HG02973 (cell line): ENCODE measurements at regions not wholly inside any gene's neighbourhood (a gene's known extent, or its start where the extent isn't known, plus 50 kb on each side); places are given as distances from the start of the nearest gene placed in this dataset.
"Not testable (repeated sequence)": the region's sequence is repeated elsewhere in the genome, so short reads cannot be mapped to it uniquely, and the experiment has no call there.

Experiments used
- ATAC-seq: cut with Tn5 transposase; IDR thresholded peaks from one replicate; pipeline ENCODE4 v1.9.1; 2021; ENCODE audit warnings: moderate library complexity; ENCODE audit not compliant: unreplicated experiment

DNA sequence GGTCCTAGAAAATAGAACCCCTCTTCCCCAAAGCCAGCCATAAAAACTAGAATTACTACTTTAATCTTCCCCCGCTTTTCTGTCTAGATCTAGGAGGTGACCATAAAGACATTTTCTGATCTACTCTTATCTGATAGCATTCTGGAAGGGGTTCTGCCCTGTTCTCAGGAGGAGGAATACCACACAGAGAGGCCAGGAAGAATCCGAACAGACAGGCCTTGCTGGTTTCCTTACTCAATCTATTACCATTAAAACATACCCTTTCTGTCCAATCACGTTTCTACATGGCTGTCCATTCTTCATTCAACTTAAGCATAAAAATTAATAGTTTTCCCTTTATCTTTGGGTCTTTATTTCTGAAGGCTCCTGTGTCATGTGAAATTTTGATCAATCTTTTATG, 198.7 kb downstream of the GPAT3 start:
- no peak for ATAC-seq

DNA sequence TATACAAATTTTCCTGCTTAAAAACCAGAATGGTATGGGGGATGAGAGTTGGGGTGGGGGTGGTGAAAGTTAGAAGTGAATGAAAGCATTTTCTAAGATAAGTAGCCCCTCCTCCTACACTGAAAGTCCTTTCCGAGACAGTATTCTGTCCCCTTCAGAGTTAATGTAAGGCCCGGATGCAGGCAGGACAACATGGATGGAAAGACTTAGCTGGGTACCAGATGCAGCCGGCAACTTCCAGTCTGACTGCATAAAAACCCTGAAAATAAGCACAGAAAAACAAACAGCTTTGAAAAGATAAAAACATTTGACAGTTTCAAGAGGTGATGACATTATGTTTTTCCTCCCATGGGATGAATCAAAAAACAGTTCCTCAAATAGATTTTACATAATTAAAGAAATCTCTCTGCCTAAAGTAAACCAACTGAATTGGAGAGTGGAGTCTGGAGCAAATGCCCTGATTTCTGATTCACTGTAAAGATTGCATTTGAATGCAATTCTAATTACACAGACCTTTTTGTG, 196.3 kb downstream of the GPAT3 start:
- ATAC-seq: no peak

DNA sequence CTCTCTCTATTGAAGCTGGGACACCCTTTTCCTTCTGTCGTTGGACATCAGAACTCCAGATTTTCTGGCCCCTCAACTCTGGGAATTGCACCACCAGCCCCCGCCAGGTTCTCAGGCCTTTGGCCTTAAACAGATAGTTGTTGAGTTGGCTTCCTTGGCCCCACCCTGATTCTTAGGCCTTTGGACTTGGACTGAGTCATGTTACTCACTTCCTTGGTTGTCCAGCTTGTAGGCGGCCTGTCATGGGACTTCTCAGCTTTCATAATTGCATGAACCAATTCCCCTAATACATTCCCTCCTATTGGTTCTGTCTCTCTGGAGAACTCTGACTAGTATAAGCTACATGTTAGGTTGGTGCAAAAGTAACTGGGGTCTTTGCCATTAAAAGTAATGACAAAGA, 195.7 kb downstream of the GPAT3 start:
- ATAC-seq: no peak

- ATAC-seq: not testable (repeated sequence)
Measured at GRCh38 chr4:83730958-83731357, 195.1 kb downstream of the GPAT3 start.

DNA sequence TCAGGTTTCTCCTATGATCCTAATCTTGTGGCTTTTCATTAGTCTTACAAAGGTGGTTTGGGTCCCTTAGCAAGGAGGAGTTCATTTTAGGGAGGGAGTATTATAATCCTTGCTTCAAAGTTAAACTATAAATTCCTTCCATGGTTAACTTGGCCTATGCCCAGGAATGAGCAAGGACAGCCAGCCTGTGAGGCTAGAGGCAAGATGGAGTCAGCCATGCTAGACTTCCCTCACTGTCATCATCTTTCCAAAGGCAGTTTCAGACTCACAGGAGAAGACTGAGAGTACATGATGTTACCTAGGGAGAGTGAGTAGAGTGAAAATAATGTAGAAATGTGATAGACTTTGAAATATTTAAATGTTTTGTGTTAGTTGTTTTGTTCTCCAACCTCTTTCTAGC, 192.3 kb downstream of the GPAT3 start:
- ATAC-seq: no peak

GRCh38 chr4:83725336-83726085, 189.6 kb downstream of the GPAT3 start:
- no peak for ATAC-seq

DNA sequence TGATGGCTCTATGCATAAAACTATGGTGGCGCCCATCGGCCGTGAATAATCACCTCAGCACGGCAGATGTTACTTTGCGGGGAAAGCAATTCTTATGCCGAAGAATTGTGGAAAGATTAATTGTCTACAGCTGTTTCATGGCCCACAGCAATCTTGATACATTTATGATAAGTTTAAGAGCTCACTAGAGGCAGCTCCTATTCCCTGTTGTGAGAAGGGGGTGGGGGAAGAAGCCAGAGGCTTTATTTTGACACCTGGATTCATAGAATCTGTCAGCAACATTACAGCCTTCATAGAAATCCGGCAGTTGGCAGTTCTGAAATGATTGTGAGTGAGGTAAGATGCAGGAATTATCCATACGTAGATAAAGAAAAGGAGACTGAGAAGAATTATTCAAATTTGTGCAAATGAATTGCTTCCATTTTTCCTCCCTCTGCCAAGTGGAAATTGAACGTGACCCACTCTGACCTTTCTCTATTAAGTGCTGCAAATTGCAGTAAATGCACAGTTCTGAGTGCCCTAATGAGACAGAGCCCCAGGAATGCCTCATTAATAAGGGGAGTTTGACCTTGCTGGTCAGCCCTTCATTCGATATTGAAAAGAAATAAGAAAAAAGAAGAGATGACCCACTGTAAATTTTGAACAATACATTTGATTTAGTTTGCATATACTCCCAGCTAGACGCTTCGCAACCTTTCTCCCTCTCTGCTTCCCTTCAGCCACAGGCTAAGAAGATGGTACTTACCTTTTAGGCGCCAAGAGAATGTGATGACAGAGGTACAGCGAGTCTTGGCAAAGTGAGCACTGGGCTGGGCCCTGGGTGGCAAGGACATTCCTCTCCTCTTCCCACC, 188.8 kb downstream of the GPAT3 start:
- no peak for ATAC-seq

- ATAC-seq: no peak
Measured at GRCh38 chr4:83723609-83724008, 187.7 kb downstream of the GPAT3 start.

- no peak for ATAC-seq
Measured at GRCh38 chr4:83722730-83723269, 186.9 kb downstream of the GPAT3 start.

DNA sequence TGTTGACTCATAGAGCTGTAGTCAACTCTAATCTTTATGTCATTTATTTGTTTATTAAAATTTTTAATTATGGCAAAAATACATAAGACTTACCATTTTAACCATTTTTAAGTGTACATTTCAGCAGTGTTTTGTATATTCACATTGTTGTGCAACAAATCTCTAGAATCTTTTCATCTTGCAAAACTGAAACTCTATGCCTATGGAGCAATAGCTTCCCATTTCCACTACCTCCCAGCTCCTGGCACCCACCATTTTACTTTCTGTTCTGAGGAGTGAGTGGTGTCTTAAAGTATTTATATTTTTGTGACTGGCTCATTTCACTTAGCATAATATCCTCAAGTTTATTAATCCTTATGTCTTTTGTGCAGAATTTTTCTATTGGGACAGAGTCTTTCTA, 181.0 kb downstream of the GPAT3 start:
- ATAC-seq: no peak

DNA sequence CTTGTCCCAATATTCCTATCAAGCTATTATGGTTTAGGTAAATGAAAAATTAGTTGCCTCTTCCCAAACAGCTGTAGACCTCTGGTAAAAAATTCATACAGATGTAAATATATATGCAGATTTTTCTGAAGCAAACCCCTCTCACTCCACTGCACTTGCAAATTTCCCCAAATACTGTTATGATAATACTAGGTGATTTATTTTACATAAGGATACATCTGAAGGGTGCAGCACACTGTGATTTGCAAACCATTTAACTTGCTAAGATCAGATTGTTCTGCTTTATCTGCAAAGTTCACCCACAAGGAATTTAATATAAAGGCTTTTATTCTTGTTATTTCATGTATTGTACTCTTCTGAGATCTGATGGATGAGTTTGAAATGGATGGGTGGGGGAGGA, 177.0 kb downstream of the GPAT3 start:
- ATAC-seq: no peak

DNA sequence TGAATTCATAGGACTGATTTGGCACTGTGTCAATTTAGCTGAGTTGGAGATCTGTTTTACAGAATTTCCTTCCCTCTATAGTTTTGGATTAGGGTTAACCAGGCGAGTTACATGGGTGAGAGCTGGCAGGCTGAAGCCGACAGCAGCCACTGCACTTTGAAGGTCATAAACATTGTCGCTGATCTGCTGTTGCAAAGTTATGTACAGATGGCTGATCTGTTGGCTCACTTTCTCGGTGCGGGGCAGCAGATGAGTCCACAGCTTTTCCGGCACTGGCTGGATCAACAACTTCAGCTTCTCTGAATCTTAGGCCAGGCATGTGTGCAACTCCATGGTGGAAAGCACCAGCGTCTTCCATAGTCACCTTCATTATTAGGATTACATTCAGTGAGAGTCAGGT, 173.7 kb downstream of the GPAT3 start:
- ATAC-seq: no peak

DNA sequence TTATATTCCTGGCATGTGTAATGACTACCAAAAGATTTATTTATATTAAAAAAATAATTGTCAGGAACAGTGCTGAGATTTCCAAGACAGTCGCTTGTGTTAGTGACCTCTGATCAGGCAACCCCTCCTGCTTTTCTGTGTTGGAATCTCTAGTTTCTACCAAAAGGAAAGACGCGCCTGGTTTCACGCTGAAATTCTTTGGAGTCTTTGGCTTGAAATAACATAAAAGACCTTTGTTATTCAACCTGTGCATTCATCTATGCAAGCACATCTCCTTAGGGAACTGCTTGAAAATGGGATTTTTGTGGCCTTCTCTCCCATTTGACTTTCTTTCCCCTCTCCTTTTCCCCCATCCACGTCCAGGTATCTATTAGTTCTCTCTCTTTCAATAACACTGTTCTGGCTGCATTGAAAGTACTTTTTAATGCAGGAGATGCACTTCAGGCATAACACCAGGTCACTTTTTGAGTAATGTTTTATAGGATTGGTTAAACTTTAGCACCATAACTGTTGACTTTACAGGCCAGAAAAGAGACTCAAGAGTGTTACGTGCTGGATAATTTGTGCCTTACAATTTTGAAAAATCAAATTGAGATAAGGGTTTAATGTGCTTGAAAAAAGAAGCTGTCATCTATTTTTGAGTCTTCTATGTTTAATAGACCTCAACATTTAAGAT, 172.7 kb downstream of the GPAT3 start:
- no peak for ATAC-seq

- ATAC-seq: no peak
Measured at GRCh38 chr4:83704786-83705185, 168.9 kb downstream of the GPAT3 start.

- ATAC-seq: no peak
Measured at GRCh38 chr4:83703752-83704151, 167.8 kb downstream of the GPAT3 start.

- no peak for ATAC-seq
Measured at GRCh38 chr4:83701041-83701440, 165.1 kb downstream of the GPAT3 start.

DNA sequence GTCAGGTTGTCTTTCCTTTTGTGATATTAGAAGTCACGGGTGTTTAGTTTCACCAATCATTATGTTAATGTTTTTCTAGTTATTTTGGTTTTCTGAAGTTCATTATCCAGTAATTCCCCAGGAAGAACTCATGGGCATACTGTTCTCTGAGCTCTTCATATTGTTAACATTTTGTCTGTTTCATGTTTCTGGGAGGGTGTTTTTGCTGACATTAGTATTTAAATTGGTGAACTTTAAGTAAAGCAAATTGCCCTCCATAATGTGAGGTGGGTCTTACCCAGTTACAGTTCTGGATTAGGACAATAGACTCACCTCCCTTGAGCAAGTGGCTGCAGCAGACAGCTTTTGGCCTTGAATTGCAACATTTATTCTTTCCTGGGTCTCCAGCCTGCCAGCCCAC, 163.4 kb downstream of the GPAT3 start:
- no peak for ATAC-seq

DNA sequence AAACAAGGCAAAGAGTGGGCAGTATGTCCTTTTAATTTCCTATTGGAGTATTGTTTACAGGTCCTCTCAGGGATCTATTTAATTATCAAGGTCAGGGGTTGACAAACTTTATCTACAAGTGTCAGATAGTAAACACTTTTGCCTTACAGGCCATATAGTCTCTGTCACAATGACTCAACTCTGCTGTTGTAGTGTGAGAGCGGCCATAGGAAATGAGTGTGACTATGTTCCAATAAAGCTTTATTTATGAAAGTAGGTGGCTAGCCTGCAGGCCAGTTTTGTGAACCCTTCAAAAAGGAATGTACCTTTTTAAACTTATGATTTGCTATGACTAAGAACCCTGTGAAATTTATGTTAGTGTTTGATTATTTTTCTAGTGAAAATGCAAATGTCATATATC, 156.1 kb downstream of the GPAT3 start:
- no peak for ATAC-seq

DNA sequence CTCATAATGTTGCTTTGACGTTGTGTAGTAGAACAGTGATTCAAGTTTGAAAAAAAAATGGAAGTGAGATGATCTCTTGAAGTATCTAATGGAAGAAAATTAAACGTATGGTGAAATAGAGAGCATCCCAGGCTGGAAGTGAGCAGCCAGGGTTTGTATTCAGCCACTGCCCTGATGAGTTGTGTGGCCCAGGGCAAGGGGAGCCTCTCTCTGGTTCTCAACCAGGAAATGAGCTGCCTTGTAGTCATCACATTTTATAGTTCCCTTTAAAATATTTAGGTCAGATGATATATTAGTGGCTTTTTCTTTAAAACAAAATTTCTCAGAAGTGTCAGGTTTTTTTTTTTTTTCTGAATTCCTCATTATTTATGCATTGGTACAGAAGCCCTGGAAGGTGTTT, 150.3 kb downstream of the GPAT3 start:
- no peak for ATAC-seq

GRCh38 chr4:83679692-83680091, 143.8 kb downstream of the GPAT3 start:
- ATAC-seq: no peak

DNA sequence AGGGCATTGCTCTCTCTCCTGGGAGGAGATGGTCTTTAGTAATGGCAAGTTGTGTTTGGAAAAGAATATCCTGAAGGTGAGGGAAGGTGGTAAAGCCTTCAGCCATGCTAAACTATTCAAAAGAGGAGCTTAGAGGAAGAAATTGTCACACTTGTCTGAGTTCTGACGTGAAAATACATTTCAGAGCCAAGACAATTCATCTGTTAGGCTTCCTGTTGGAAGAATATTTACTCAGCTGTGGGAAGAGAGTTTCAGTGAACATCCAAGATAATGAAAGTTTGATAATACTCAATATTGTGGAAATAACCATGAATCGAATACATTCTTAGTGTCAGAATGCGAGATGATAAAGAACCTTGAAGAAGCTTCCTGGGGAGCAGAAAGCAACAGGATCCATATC, 143.3 kb downstream of the GPAT3 start:
- no peak for ATAC-seq
